ENCODE measurements at regions not wholly inside any gene's neighbourhood (a gene's known extent, or its start where the extent isn't known, plus 50 kb on each side); places are given as distances from the start of the nearest gene placed in this dataset.

GRCh38 chr7:52009181-52009580 lies 692.6 kb upstream of the COBL start:
- TF ChIP-seq POLR2AphosphoS5 (IDR thresholded peaks at IDR 0.05; ENCODE audit: borderline replicate concordance, low read depth, low read length): no peak
- no peak for TF ChIP-seq EZH2 (IDR thresholded peaks at IDR 0.05)
- TF ChIP-seq FOXP2 (optimal IDR thresholded peaks at IDR 0.05; ENCODE audit: control extremely low read depth, extremely low read length, insufficient read depth): no peak
